GM13977 (cell line): ENCODE measurements at regions not wholly inside any gene's neighbourhood (a gene's known extent, or its start where the extent isn't known, plus 50 kb on each side); places are given as distances from the start of the nearest gene placed in this dataset.

ENCODE experiments used
- DNase-seq: peaks from one replicate; pipeline ENCODE4 v3.0.0; 2012; ENCODE audit warnings: low spot score
- CTCF ChIP-seq: IDR thresholded peaks from 2 replicates; pipeline ENCODE4 v1.5.1; 2012; ENCODE audit warnings: mild to moderate bottlenecking, control low read depth; ENCODE audit not compliant: insufficient read depth; ENCODE audit errors: extremely low read depth, missing control alignments
- in situ Hi-C: fragments of 300-500 bp; cut with MboI; formaldehyde crosslinking; loops from one replicate; pipeline ENCODE4 v1.12.0; 2022; ENCODE audit warnings: low sequenced_read_pairs, low pct_unique_long_range_greater_than_20kb, mixed read lengths, inconsistent platforms; ENCODE audit not compliant: unreplicated experiment

- no peak for DNase-seq
- TF ChIP-seq CTCF: no peak
- in situ Hi-C loops: no loop called here
These were observed 95.5 kb upstream of the TMEM45B start for GRCh38 chr11:129720156-129720555.

- no peak for DNase-seq
- in situ Hi-C loops: no loop called here
- no peak for TF ChIP-seq CTCF
These were observed 94.7 kb upstream of the TMEM45B start for GRCh38 chr11:129720994-129721393.

GRCh38 chr11:129721685-129722084 is 94.0 kb upstream of the TMEM45B start:
- no peak for DNase-seq
- in situ Hi-C loops: no loop called here
- no peak for TF ChIP-seq CTCF

GRCh38 chr11:129722529-129722928 is 93.1 kb upstream of the TMEM45B start:
- DNase-seq: no peak
- in situ Hi-C loops: no loop called here
- no peak for TF ChIP-seq CTCF

GRCh38 chr11:129723146-129723760 is 92.4 kb upstream of the TMEM45B start:
- in situ Hi-C loops: no loop called here
- TF ChIP-seq CTCF: no peak
- no peak for DNase-seq

- no peak for TF ChIP-seq CTCF
- in situ Hi-C loops: no loop called here
- DNase-seq: no peak
These were observed 91.9 kb upstream of the TMEM45B start for GRCh38 chr11:129723761-129724162.
